DMS53 (cell line): ENCODE measurements at regions not wholly inside any gene's neighbourhood (a gene's known extent, or its start where the extent isn't known, plus 50 kb on each side); places are given as distances from the start of the nearest gene placed in this dataset.
"Not testable (repeated sequence)": the region's sequence is repeated elsewhere in the genome, so short reads cannot be mapped to it uniquely, and the experiment has no call there.

Source experiments
- DNase-seq: peaks from one replicate; lab custom pipeline; 2025; lab: John Stamatoyannopoulos, UW

- DNase-seq = no peak
Measured at GRCh38 chr5:38645508-38645907, 89.1 kb upstream of the LIFR start.

- DNase-seq = peak; percentile 56
Measured at GRCh38 chr5:38648703-38649291, 92.4 kb upstream of the LIFR start.

- DNase-seq = peak; percentile 38
Measured at GRCh38 chr5:38650540-38650939, 94.1 kb upstream of the LIFR start.

GRCh38 chr5:38650946-38651345 is 94.5 kb upstream of the LIFR start:
- DNase-seq = peak; percentile 58

- DNase-seq = no peak
Measured at GRCh38 chr5:38651806-38652205, 95.4 kb upstream of the LIFR start.

- DNase-seq = no peak
Measured at GRCh38 chr5:38653389-38653788, 96.9 kb upstream of the LIFR start.

GRCh38 chr5:38655691-38656090 is 99.2 kb upstream of the LIFR start:
- DNase-seq = no peak

- no peak for DNase-seq
Measured at GRCh38 chr5:38656568-38656967, 100.1 kb upstream of the LIFR start.

- no peak for DNase-seq
Measured at GRCh38 chr5:38657020-38657419, 100.6 kb upstream of the LIFR start.

GRCh38 chr5:38660194-38660668 is 103.8 kb upstream of the LIFR start:
- peak; percentile 98 for DNase-seq

- no peak for DNase-seq
Measured at GRCh38 chr5:38662090-38662489, 105.6 kb upstream of the LIFR start.

- DNase-seq = no peak
Measured at GRCh38 chr5:38663249-38663648, 106.8 kb upstream of the LIFR start.

GRCh38 chr5:38666668-38667498 is 110.4 kb upstream of the LIFR start:
- DNase-seq = peak; percentile 42

- no peak for DNase-seq
Measured at GRCh38 chr5:38667499-38667776, 111.0 kb upstream of the LIFR start.

GRCh38 chr5:38669361-38669880 is 113.0 kb upstream of the LIFR start:
- DNase-seq = no peak

GRCh38 chr5:38670066-38670465 is 113.6 kb upstream of the LIFR start:
- no peak for DNase-seq

GRCh38 chr5:38670878-38671277 is 114.4 kb upstream of the LIFR start:
- no peak for DNase-seq

GRCh38 chr5:38672059-38672788 is 115.8 kb upstream of the LIFR start:
- peak; percentile 74 for DNase-seq

- peak; percentile 22 for DNase-seq
Measured at GRCh38 chr5:38673671-38674071, 117.2 kb upstream of the LIFR start.

GRCh38 chr5:38675443-38675842 is 119.0 kb upstream of the LIFR start:
- DNase-seq = no peak

GRCh38 chr5:38677636-38678035 is 121.2 kb upstream of the LIFR start:
- no peak for DNase-seq

- no peak for DNase-seq
Measured at GRCh38 chr5:38678076-38678475, 121.6 kb upstream of the LIFR start.

GRCh38 chr5:38678697-38679096 is 122.3 kb upstream of the LIFR start:
- DNase-seq = not testable (repeated sequence)
